ENCODE measurements at regions not wholly inside any gene's neighbourhood (a gene's known extent, or its start where the extent isn't known, plus 50 kb on each side); places are given as distances from the start of the nearest gene placed in this dataset.

DNA sequence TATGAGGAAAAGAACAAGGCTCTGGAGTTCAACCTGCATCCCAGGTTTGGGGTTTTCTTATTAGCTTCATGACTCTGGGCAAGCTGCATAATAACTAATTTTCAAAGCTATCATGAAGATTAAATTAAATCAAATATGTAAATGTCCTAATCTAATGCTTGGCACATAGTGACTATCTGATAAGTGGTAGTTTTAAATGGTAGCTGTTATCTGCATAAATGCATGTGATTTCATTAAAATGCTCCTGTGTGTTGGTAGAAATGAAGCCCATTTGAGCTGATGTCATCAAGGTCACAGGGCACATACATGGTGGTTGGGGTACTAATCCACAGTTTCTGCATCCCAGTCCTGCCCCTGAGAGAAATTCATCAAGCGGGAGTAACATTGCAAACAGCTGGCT lies 428.8 kb downstream of the LRATD1 start:
- no peak for TF ChIP-seq POLR2A (IDR thresholded peaks at IDR 0.05)
- TF ChIP-seq CTCF (IDR thresholded peaks at IDR 0.05) = no peak
